Pancreas (tissue), 10 donors: ENCODE measurements at regions not wholly inside any gene's neighbourhood (a gene's known extent, or its start where the extent isn't known, plus 50 kb on each side); places are given as distances from the start of the nearest gene placed in this dataset.

Source experiments
- ATAC-seq, 4 donors: fragments of 200-7000 bp; cut with Tn5 transposase; one replicate each; pipeline versions ENCODE4 v1.8.0 to v1.9.1; 2020; ENCODE audit warnings: mild to moderate bottlenecking in 4 of 4, moderate library complexity in 4 of 4
- DNase-seq, 6 donors: peaks; one replicate each; pipeline ENCODE4 v3.0.0-alpha.2; 2020
- FAIRE-seq: peaks from 2 replicates; lab custom pipeline; 2012; peaks lifted over from hg19 to GRCh38; lab: Jason Lieb, UNC
- H3K27ac ChIP-seq, 4 donors: fragments of 200-600 bp; sonication (generic); 1 replicate in 3 of 4; 2 replicates in 1 of 4; pipeline versions ENCODE4 v1.5.0 to v1.8.0; 2020
- H3K27me3 ChIP-seq, 4 donors: fragments of 200-600 bp; one replicate each; pipeline ENCODE4 v1.8.0; 2021
- H3K36me3 ChIP-seq, 3 donors: fragments of 200-600 bp; sonication (generic) in 1 of 3; one replicate each; pipeline versions ENCODE4 v1.5.0 to v1.8.0; 2020 to 2021
- H3K4me1 ChIP-seq, 3 donors: fragments of 200-600 bp; one replicate each; pipeline ENCODE4 v1.8.0; 2021
- H3K4me3 ChIP-seq, 4 donors: fragments of 200-600 bp; sonication (generic) in 2 of 4; one replicate each; pipeline versions ENCODE4 v1.5.0 to v1.8.0; 2020 to 2021
- H3K9me3 ChIP-seq, 4 donors: fragments of 200-600 bp; one replicate each; pipeline ENCODE4 v1.8.0; 2021
- CTCF ChIP-seq, 4 donors: fragments of 200-600 bp; sonication (generic) in 3 of 4; IDR thresholded peaks; one replicate each; pipeline versions ENCODE4 v1.5.0 to v1.8.0; 2021; ENCODE audit warnings: antibody characterized with exemption in 4 of 4
- WGBS, 2 donors: extraction: QIAGEN DNeasy Blood & Tissue Kit; methylation state at CpG; one replicate each; pipeline ENCODE4 v1.1.7; 2013; 5-methylcytosine and 5-hydroxymethylcytosine counted together
- intact Hi-C, 3 donors: fragments of 100-400 bp; cut with DNase I; formaldehyde crosslinking; loops; one replicate each; pipeline versions ENCODE4 v1.11.1 to v1.14.2; 2022
- donor health status: healthy with polysubstance abuse.
- donor health status: DM: no; HTN: no; CAD: no; lungs with moderate emphysema.
- donor health status: DM: no; HTN: no; CAD: no.
- donor health status: control.
- donor health status: control.
- donor health status: Bipolar disorder and iron deficiency.
- donor health status: DM: yes; HTN: yes; CAD: no.
- donor health status: DM: no; HTN: no; CAD: no.
- donor health status: DM: no; HTN: no; CAD: no.
- donor health status: DM: yes; HTN: yes; CAD: no.

GRCh38 chr22:47566491-47566890, 804.0 kb downstream of the TBC1D22A start:
- no peaks in the 10 kb centered on the region for H3K36me3 ChIP-seq
- no peak for TF ChIP-seq CTCF (IDR thresholded peaks at IDR 0.05)
- ATAC-seq (no peak), FAIRE-seq (no peak), DNase-seq (no peak)
- H3K9me3 ChIP-seq = no peaks in the 10 kb centered on the region
- H3K27me3 ChIP-seq = no peaks in the 10 kb centered on the region
- no peak overlapping the region for H3K4me3 ChIP-seq
- no peak overlapping the region for H3K27ac ChIP-seq
- H3K4me1 ChIP-seq = no peaks in the 10 kb centered on the region
- intact Hi-C loops = no loop called here
- 47 to 56% methylated on average over 12 of the region's 12 CpGs for WGBS, 2 donors

DNA sequence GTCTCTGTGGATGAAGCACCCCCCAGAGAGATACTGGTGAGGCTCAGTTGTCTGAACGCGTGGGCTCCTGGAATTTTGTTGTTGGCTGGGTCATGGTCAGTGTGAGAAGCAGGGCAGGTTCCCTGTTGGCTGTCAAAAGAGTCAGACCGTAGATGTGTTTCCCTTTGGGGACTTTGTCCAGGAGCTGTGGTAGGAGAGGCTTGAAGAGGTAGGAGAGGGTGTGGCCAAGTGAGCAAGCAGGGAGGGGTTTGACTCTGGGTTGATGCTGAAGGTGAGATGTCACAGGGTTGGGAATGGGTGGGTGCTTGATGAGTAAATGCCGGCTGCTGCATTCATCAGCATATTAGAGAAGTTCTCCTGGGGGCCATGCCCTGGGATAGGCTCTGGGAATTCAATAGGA, 803.2 kb downstream of the TBC1D22A start:
- H3K27me3 ChIP-seq = no peaks in the 10 kb centered on the region
- intact Hi-C loops = no loop called here
- no peak overlapping the region for H3K4me3 ChIP-seq
- H3K27ac ChIP-seq = no peak overlapping the region
- H3K9me3 ChIP-seq = no peaks in the 10 kb centered on the region
- FAIRE-seq (no peak), DNase-seq (no peak), ATAC-seq (no peak)
- H3K36me3 ChIP-seq = no peaks in the 10 kb centered on the region
- TF ChIP-seq CTCF (IDR thresholded peaks at IDR 0.05) = no peak
- no peaks in the 10 kb centered on the region for H3K4me1 ChIP-seq
- 45 to 53% methylated on average over 4 of the region's 4 CpGs for WGBS, 2 donors

DNA sequence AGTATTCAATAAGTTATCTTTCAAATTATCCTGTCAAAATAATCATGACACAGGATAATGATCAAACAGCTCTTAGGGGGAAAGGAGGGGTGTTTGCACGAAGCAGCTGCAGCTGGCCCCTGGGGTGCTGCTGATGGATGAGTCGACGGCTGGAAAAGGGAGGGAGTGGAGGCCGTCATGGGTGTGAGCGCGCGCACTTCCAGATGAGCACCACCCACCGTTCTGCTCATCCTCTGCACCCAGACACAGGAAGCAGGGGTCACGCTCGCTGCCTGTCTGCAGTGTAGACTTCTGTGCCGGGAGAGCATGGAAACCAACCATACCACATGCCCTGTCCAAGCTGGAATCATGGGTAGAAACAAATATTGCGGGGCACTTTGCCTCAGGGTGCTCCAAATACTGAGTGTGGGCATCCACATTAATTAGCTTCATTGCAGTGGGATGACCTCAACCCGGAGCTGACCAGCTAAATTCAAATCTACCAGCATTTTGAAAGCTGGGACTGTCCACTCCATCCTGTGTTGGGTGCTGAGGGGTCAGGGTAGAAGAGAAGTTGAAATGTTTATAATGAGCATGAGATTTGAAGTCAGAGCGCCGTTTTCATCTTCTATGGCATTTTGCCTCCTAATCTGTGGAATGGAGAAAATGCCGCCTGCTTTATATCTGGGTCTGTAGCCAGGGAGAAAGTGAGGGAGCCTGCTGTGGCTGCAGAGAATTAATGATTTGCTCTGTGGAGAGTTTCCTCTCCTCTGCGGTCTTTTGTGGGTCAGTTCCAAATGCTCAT, 802.4 kb downstream of the TBC1D22A start:
- H3K36me3 ChIP-seq = no peaks in the 10 kb centered on the region
- ATAC-seq (no peak), FAIRE-seq (no peak), DNase-seq (no peak)
- H3K9me3 ChIP-seq = no peaks in the 10 kb centered on the region
- H3K27ac ChIP-seq = no peak overlapping the region
- H3K4me3 ChIP-seq = no peak overlapping the region
- TF ChIP-seq CTCF (IDR thresholded peaks at IDR 0.05) = no peak
- H3K27me3 ChIP-seq = no peaks in the 10 kb centered on the region
- intact Hi-C loops = no loop called here
- WGBS, 2 donors = 46 to 50% methylated on average over 17 of the region's 17 CpGs
- no peaks in the 10 kb centered on the region for H3K4me1 ChIP-seq

- Histone ChIP-seq H3K4me3 (no peak overlapping the region), H3K9me3 (no peaks in the 10 kb centered on the region), H3K27ac (no peak overlapping the region), H3K4me1 (no peaks in the 10 kb centered on the region), H3K36me3 (no peaks in the 10 kb centered on the region), H3K27me3 (peaks cover 0 to 3% (median 0%) of the 10 kb centered on the region in 4 donors)
- TF ChIP-seq CTCF (IDR thresholded peaks at IDR 0.05) = no peak
- DNase-seq (no peak), FAIRE-seq (no peak), ATAC-seq (no peak)
- intact Hi-C loops = no loop called here
- 56 to 72% methylated on average over 12 of the region's 12 CpGs for WGBS, 2 donors
Observed at GRCh38 chr22:47564158-47564450, 801.7 kb downstream of the TBC1D22A start.

- H3K27me3 ChIP-seq = peaks cover 0 to 3% (median 0%) of the 10 kb centered on the region in 4 donors
- 60 to 63% methylated on average over 21 of the region's 21 CpGs for WGBS, 2 donors
- DNase-seq (no peak), ATAC-seq (no peak), FAIRE-seq (no peak)
- H3K36me3 ChIP-seq = no peaks in the 10 kb centered on the region
- no peak overlapping the region for H3K27ac ChIP-seq
- TF ChIP-seq CTCF (IDR thresholded peaks at IDR 0.05) = no peak
- no peak overlapping the region for H3K4me3 ChIP-seq
- no peaks in the 10 kb centered on the region for H3K9me3 ChIP-seq
- intact Hi-C loops = no loop called here
- H3K4me1 ChIP-seq = no peaks in the 10 kb centered on the region
Observed at GRCh38 chr22:47563406-47564157, 801.1 kb downstream of the TBC1D22A start.
